ENCODE measurements at regions not wholly inside any gene's neighbourhood (a gene's known extent, or its start where the extent isn't known, plus 50 kb on each side); places are given as distances from the start of the nearest gene placed in this dataset.
A peak's percentile ranks its signal among the peaks of the same experiment; 100 is the strongest.

DNA sequence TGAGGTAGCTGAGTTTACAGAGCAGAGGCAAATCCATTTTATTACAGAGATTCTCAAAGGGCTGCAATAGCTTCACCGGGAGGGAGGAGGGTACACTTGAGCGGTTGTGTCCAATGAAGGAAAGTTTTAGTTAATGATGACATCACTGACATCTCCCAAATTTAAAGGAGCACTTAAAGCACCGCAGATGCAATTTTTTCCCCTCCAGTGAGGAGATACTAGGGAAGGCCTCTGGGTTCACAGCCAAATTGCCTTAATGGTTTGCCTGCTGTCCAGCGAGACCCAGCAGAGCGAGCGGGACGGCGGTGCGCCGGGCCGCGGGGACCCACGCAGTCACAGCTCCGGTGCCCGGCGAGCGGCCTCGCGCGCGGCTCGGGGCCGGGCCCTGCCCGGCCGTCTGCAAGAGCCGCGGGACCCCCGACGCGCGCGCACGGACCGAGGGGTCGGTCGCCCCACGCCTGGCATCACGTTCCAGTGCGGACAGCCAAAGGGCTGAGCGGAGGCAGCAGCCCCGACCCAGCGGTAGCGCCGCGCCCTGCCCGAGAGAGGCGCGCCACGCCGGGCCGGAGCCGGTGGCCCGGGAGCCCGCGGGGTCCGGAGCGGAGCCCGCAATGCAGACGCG, 160.5 kb upstream of the CHRNA7 start:
- no peak for DNase-seq (ENCODE audit: low spot score)

DNA sequence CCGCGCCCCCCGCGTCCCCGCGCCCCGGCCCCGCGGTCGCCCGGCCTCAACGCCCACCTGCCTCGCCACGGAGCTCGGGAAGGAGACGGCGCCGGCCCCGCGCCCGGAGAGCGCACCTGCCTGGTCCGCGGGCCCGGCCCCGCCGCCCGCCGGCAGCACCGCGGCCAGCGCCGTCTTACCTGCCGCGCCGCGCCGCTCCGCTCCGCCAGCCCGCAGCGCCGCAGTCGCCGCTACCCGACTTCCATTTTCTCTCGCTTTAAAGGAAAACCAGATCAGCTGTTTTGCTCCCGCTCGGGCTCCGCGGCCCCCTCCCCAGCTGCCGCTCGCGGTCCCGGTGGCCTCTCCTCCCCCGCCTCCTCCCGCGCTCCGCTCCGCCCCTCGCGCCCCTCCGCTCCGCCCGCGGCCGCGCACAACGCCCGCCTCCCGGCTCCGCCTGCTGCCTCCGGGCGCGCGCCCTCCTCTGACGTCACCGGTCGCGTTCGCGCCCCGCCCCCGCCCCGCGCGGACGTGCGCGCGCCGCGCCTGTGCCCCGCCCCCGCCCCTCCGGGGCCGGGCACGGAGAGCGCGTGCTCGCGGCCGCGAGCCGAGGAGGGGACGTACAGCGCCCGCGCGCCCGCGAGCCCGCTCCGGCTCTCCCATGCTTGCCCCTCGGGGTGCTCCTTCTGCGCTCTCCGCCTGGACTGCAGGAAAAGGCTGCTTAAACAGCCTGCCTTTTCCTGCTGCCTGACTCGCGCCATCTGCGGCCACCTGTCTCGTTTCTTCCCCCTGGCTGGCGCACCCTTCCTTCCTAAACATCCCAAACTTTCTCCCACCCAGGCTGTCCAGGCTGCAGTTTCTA, 159.8 kb upstream of the CHRNA7 start, which contains the start of gene OTUD7A:
Gene OTUD7A (minus strand): TSS at position 346 of the 838 bp plus-strand sequence.
- peak; percentile 74 for DNase-seq (ENCODE audit: low spot score)

DNA sequence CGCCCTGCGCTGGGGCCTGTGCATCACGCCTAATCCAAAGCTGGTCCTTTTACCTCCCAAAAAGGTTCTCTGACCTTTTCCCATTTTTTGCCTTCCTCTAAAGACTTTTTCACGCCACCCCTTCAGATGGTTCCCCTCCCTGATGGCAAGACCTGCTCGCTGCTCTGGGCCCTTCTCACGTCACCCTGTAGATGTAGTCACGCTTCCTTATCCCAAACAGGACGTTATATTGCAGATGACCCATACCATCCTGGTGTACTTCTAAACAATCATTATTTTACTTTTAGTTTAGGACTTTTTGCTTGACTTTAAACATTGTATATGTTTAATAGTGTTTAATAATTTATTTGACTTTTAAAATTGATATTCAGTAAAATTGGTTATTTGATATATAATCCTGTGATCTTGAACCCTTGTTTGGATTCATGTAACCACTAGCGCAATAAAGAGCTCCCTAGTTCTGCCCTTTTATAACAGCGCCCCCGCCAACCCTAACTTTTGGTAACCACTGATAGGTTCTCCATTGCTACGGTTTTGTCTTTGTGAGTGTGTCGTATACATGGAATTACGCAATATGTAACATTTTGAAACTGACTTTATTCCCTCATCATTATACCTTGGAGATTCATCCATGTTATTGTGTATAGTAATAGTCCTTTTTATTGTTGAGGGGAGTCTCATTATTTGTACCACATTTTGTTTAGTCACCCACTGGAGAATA, 159.0 kb upstream of the CHRNA7 start:
- no peak for DNase-seq (ENCODE audit: low spot score)

DNA sequence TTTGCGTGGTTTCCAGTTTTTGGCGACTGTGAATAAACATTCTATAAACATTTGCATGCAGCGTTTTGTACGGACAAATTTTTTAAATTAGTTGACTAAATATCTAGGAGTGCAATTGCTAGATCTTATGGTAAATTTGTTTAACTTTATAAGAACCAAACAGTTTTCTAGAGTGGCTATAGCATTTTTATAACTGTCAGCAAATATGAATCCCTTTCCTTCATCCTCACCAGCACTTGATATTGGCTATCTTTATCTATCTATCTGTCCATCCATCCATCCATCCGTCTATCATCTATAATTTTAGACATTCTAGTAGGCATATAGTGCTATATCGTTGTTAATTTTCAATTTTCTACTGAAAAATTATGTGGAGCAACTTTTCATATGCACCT, 158.4 kb upstream of the CHRNA7 start:
- no peak for DNase-seq (ENCODE audit: low spot score)

DNA sequence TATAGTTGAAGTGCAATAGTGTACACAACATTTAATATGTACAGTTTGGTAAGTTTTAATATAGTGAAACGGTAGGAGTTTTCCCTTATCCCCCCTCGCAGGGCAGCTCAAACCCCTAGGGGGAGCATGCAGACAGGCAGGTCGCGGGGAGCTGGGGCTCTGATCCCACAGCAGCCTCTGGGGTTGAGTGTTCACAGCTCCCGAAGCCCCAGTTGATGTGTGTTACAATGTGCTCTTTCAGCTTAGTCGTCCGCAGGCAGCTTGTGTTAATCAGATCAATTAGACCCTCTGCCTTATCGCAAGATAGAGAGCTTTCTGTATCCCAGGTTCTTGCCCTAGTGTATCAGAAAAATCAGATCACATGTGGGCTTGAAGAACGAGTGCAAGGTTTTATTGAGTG, 143.1 kb upstream of the CHRNA7 start:
- DNase-seq (ENCODE audit: low spot score): no peak

DNA sequence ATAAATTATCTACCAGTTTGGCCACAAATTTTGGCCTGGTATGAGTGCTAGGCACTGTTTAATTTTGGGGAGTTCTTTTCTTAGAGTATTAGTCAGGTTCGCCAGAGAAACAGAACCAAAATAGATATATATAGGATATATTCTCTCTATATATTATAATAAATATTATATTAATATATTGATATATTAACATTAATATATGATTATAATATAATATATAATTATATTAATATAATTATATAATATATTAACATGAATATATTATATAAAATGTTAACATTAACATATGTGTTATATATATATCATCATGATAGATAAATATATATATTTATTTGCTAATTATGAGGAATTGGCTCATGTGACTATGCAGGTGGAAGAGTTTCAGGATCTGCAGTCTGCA, 137.8 kb upstream of the CHRNA7 start:
- DNase-seq (ENCODE audit: low spot score): no peak

DNA sequence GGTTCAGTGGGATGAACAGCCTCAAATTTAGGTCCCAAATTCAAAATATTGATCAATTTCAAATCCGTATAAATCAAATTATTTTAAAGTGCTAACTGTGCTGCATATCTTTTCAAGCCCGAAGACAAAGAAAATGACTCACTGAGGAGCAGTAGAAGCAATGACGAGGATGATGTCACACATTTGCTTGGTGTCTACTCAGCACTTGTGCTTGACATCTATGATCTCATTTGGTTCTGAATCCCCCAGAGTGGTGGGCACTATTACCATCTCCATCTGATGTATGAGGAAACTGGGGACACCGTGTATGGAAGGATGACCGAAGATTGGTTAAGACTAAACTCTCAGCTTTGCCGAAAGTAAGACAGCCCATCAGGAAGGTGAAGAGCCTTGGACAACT, 136.5 kb upstream of the CHRNA7 start:
- DNase-seq (ENCODE audit: low spot score): no peak

DNA sequence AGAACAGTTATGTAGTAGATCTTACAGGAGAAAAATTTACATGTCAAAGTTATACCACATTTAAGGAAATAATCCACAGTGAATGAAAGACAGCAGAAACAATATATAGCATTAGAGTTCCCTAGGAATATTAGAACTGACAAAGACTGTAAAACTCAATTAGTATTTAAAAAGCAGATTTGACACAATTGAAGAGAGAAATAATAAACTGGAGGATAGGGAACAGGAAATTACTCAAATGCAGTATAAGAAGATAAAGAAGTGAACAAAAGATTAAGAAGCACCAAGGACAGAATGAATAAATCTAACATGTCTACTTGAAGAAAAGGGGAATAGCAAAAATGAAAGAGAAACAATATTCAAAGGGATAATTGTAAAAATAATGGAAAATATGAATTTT, 132.6 kb upstream of the CHRNA7 start:
- no peak for DNase-seq (ENCODE audit: low spot score)

DNA sequence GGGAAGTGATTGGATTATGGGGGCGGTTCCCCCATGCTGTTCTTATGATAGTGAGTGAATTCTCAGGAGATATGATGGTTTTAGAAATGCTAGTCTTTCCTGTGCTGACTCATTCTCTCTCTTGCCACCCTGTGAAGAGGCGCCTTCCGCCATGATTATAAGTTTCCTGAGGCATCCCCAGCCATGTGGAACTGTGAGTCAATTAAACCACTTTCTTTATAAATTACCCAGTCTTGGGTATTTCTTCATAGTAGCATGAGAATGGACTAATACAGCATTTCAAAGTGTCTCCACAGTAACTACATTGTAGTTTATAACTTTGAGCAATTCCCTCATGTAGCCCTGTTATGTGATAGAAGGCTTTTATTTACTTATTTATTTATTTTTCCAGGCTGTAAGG, 128.8 kb upstream of the CHRNA7 start:
- DNase-seq (ENCODE audit: low spot score): no peak

DNA sequence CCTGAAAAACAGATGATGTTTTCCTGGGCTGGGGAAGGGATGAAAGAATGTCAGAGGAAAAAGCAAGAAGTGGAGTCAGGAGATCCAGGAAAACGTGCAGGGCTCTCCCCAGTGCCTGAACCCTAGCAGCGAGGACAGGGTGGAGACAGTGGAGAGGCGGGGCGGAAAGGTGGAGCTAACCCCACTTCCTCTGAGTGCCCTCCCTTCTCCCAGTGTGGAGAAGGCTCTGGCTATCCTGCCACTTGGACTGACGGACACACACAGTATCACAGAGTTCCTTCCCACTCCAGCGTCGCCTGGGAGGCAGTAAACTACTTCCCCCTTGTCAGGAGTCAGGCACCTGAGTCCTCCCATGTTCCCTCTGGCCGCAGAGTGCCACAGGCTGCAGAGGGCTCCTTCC, 125.3 kb upstream of the CHRNA7 start:
- peak; percentile 28 for DNase-seq (ENCODE audit: low spot score)

DNA sequence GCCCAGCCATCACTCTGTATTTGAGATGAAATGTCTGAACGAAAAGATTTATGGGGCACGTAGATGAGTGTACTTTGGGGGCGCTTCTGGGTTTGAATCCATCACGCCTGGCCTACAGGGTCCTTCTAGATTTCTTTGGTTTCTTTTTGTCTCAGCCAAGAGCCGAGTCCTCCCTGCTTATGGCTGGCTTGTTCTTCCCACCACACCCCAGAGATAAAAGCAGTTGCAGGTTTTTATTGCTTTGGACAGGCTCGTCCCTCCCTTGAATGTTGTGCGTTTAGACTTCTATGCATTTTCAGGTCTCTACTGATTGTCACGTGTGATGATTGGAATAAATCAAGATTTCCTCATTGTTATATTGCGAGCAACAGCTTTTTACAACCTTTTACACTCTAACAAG, 104.8 kb upstream of the CHRNA7 start:
- DNase-seq (ENCODE audit: low spot score): no peak

DNA sequence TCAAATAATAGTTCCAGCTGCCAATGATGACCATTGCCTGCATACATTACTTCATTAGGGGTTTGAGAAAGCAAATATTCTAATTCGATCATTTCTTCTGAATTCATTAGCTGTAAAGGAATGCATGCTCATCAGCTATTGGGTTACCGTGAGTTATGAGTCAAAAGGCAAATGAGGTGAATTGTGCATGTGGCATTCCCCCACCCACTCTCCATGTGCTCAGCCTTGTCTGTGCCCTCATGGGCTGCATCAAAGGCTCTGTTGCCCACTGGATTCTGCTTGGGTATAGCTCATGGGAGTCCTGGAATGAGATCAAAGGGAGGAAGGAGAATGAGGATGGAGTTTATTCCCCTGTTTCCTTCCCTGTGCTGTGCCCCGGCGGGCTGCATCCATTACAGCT, 99.3 kb upstream of the CHRNA7 start:
- DNase-seq (ENCODE audit: low spot score): no peak

DNA sequence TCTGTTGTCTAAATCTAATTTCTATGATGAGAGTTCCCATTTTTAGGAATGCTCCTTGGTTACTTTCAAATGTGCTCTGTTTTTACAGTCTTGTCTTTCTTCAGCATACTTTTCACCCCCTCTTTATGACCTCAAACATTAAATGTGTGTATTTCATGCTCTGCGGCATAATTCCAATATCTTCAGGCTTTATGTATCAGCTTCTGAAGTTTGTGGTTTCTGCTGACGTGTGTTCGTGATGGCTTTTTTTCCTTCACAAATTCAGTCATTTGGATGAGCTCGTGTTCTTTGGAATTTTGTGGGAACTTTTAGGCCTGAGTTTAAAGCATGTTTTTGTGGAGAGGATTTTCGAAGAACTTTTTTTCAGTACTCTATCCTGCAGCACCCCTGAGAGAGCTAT, 97.7 kb upstream of the CHRNA7 start:
- DNase-seq (ENCODE audit: low spot score): no peak

DNA sequence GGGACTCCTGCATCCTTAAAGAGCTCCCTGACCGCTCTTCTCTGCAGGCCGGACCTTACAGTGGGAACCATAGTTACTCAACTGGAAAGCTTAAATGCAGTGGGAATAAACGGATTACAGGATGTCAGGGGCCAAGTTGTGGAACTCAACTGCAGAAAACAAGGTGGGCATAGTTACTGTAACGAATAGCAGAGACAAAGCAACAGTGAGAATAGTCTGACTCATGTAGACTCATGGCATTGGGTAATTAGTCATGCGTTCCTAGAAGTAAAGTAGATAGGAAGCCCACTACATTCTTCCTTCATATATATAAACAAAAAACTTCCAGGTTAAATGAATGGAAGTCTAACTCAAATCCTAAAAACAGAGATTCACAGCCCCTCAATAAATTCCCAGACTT, 95.5 kb upstream of the CHRNA7 start:
- DNase-seq (ENCODE audit: low spot score): no peak

DNA sequence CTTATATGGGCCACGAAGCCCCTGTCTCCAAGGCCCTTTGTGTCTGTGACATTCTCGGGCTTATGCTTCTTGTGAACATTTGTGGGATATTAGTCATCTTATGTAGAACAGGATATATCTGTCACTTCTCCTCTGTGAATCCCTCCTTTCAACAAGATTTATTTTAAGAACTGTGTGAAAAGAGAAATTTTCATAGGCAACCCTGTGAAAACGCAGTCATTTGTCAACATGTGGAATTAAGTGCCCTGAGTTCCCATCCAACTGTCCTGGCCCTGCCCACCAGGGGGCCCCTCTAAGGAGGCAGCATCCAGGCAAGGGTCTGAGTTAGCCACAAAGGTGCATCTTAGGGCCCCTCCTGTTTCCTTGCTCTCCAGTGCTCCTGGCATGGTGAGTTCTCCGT, 76.8 kb upstream of the CHRNA7 start:
- DNase-seq (ENCODE audit: low spot score): no peak

DNA sequence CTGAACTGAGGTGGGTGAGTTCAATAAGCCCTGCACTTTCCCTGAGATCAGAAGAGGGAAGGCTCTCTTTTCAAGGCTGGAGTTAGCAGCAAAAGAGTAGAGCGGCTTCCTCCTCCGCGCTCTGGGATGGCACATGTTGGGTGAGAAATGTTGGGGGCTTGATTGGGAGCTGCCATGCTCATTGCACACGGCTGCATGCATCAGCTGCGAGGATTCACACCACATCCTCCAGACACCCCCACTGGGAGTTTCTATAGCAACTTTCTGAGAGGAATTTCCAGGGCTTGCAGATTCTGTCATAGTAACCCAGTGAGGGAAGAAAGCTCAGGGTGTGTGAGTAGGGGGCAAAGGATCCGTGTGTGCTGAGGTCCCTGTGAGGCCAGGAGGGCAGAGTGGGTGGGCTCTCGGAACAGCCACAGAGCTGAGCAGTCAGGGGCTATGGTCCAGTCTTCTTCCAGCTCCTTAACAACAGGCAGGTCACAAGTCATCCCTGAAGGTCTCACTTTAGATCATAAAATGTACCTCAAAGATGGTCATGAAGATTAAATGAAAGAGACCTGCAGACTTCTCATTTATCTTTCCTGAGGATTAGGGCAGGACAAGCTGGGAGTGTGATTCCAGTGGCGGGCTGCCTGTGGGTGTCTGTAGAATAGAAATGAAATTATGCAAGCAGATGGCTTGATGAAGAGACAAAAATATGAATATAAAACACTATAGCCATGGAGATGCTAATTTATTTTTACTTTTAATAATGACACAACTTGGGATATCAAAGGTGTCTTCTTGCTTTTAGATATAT, 75.7 kb upstream of the CHRNA7 start:
- DNase-seq (ENCODE audit: low spot score): no peak

DNA sequence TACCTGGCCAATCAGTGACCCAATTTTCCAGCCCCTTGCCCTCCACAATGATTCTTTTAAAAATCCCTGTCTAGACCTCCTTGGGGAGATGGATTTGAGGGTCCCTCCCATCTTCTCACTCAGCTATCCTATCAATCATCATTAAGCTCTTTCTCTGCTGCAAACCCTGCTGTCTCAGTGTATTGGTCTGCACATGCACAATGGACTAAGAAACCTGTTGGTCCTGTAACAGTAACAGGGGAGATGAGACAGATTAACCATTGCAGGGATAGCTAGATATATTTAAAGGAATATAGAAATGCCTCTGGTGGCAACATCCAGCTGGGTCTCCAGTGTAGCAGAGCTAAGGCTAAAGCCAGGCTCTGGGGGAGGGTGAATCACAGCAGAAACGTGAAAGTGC, 74.6 kb upstream of the CHRNA7 start:
- DNase-seq (ENCODE audit: low spot score): no peak

DNA sequence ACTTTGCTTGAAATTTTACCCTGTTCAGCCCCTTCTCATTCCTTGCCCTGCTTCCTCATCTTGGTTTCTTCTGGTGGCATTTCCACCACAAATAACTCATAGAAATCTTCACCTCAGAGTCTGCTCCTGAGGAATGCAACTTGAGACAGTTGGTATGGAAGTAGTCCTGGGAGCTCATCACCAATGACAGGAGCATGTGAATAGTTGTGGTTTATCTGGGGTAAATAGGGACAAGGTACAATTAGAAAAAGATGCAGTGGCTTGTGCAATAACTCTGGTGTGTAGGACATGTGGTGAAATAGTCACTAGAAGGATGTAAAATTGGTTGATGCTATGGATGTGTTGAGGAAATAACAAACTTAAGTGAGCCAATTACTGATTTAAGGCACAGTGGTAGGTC, 72.7 kb upstream of the CHRNA7 start:
- no peak for DNase-seq (ENCODE audit: low spot score)

DNA sequence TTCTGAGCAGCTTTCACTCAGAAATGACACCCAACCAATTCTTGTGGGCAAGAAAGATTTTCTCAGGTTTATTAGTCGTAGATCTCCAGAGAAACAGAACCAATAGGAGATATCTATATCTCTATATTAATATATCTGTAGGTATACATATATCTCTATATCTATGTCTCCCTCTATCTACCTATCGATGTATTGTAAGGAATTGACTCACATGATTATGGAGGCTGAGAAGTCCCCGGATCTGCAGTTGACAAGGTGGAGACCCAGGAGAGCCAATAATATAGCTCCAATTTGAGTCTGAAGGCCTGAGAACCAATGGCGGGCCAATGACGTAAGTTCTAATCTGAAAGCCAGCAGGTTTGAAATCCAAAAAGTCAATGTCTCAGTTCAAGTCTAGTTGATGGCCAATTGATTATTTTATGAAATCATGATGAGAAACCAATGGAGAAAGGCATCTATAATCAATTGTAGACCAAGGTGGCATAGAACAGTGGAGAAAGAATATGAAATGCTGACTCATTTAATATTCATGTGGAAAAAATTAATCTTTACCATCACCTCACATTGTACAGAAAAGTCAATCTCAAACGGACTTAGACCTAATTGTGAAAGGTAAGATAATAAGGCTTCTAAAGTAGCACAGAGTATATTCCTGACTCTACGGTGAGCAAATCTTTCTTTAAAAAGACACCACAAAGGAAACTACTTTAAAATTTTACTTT, 65.6 kb upstream of the CHRNA7 start:
- DNase-seq (ENCODE audit: low spot score): no peak

DNA sequence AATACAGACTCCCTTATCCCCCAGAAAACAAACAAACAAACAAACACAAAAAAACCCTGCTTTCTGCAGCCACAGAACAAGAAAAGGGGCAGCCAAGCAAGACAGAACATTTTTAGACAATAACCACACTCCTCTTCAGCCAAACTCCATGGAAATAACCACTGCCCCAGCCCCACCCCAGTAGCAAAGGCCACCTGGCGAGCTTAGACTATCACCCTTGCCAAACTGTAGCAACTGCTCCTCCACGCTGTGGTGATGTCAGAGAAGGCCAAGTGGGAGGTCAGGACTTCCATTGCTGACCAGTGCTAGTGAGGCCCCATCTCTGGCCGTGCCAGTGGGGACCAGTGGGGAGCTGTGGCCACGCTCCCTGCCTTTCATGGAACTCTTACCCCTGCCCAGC, 60.3 kb upstream of the CHRNA7 start:
- no peak for DNase-seq (ENCODE audit: low spot score)

DNA sequence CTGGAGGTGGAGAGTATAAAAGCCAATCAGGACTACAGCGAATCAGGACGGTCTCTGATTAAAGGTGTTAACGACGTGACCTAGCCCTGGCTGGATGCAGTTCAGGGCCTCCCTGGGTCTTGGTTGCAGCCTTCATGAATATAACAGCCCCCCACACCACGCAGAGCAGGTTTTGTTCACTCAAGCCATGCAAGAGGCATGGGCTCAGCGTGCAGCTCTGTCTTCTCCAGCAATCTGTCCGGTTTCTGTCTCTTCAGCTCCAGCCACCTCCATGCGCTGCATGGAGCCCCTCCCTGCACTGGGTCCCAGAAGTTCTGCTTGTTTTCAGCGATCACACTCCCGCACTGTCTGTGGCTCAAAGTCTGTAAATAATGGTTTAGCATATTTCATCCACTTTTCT, 57.1 kb upstream of the CHRNA7 start:
- no peak for DNase-seq (ENCODE audit: low spot score)
